ENCODE measurements at regions not wholly inside any gene's neighbourhood (a gene's known extent, or its start where the extent isn't known, plus 50 kb on each side); places are given as distances from the start of the nearest gene placed in this dataset.
"Not testable (repeated sequence)": the region's sequence is repeated elsewhere in the genome, so short reads cannot be mapped to it uniquely, and the experiment has no call there.

DNA sequence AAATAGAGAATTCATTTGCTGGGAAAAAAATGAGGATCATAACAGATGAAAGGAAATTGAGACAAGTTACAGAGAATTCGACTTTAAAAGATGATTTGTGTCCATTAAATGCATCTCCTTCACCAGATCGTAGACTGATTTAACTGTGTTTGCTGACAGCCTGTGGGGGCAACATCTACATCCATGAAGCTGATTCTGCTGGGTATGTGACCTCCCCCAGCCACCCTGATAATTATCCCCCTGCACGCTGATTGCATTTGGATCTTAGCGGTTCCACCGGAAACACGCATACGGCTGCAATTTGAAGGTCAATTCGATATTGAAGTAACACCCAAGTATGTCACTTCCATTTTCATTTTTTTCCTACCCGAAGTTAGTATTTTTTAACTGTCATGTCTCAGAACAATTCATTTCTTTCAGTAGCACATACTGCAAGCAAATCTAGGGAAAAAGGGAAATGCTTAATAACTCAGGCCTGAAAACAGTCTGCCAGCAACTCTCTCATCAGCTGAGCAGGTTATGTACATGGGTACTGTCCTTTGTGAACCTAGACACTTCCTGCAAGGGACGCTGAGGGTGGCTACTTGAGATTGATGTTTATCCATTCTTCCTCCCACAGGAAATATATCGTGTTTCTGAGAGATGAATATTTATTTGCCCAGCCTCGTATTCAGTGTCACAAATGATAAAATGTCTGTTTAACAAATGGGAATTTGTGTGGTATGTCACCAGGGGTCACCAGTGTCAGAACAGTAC lies 134.9 kb downstream of the ZNF22 start:
- TF ChIP-seq GABPA (IDR thresholded peaks at IDR 0.05; ENCODE audit: low read depth) (no peak), POLR2AphosphoS5 (IDR thresholded peaks at IDR 0.05; ENCODE audit: low read depth) (no peak), SPI1 (IDR thresholded peaks at IDR 0.05; ENCODE audit: borderline replicate concordance, low read depth) (no peak)
- TF ChIP-seq, protein P1, sequence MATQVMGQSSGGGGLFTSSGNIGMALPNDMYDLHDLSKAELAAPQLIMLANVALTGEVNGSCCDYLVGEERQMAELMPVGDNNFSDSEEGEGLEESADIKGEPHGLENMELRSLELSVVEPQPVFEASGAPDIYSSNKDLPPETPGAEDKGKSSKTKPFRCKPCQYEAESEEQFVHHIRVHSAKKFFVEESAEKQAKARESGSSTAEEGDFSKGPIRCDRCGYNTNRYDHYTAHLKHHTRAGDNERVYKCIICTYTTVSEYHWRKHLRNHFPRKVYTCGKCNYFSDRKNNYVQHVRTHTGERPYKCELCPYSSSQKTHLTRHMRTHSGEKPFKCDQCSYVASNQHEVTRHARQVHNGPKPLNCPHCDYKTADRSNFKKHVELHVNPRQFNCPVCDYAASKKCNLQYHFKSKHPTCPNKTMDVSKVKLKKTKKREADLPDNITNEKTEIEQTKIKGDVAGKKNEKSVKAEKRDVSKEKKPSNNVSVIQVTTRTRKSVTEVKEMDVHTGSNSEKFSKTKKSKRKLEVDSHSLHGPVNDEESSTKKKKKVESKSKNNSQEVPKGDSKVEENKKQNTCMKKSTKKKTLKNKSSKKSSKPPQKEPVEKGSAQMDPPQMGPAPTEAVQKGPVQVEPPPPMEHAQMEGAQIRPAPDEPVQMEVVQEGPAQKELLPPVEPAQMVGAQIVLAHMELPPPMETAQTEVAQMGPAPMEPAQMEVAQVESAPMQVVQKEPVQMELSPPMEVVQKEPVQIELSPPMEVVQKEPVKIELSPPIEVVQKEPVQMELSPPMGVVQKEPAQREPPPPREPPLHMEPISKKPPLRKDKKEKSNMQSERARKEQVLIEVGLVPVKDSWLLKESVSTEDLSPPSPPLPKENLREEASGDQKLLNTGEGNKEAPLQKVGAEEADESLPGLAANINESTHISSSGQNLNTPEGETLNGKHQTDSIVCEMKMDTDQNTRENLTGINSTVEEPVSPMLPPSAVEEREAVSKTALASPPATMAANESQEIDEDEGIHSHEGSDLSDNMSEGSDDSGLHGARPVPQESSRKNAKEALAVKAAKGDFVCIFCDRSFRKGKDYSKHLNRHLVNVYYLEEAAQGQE (IDR thresholded peaks at IDR 0.05; ENCODE audit: insufficient replicate concordance, low read depth), result no peak
- TF ChIP-seq, protein P2, sequence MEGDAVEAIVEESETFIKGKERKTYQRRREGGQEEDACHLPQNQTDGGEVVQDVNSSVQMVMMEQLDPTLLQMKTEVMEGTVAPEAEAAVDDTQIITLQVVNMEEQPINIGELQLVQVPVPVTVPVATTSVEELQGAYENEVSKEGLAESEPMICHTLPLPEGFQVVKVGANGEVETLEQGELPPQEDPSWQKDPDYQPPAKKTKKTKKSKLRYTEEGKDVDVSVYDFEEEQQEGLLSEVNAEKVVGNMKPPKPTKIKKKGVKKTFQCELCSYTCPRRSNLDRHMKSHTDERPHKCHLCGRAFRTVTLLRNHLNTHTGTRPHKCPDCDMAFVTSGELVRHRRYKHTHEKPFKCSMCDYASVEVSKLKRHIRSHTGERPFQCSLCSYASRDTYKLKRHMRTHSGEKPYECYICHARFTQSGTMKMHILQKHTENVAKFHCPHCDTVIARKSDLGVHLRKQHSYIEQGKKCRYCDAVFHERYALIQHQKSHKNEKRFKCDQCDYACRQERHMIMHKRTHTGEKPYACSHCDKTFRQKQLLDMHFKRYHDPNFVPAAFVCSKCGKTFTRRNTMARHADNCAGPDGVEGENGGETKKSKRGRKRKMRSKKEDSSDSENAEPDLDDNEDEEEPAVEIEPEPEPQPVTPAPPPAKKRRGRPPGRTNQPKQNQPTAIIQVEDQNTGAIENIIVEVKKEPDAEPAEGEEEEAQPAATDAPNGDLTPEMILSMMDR (IDR thresholded peaks at IDR 0.05; ENCODE audit: insufficient read depth, low read length), result no peak
- Histone ChIP-seq H3K27ac (replicated peaks) (no peak overlapping the region), H3K27me3 (ENCODE audit: insufficient read depth, poor library complexity, severe bottlenecking) (no peaks in the 10 kb centered on the region), H3K4me3 (replicated peaks; ENCODE audit: insufficient read depth, low read length) (no peak overlapping the region)
- DNase-seq (ENCODE audit: low read depth in 1 of 2, low spot score in 1 of 2), result no peak

DNA sequence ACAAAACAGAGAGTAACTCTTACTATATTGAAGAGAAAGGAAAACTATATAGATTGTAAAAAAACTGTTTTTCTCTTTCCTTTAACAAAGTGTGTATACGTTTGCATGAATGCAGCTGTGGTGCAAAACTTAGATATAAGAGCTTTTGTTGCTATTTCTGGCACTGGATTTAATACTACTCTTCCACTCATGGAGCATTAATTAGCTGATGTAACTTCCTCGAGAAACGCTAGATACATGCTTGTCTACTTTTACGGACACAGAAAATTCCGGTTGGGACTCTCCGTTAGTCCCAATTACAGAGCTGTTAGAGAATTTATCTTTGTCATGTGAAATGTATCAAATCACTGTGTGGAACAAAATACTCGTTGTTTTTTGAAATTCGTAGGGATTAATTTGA lies 135.5 kb downstream of the ZNF22 start:
- H3K4me3 ChIP-seq (replicated peaks; ENCODE audit: insufficient read depth, low read length), result no peak overlapping the region
- H3K27me3 ChIP-seq (ENCODE audit: insufficient read depth, poor library complexity, severe bottlenecking), result no peaks in the 10 kb centered on the region
- H3K27ac ChIP-seq (replicated peaks), result no peak overlapping the region
- DNase-seq (ENCODE audit: low read depth in 1 of 2, low spot score in 1 of 2), result no peak
- TF ChIP-seq SPI1 (IDR thresholded peaks at IDR 0.05; ENCODE audit: borderline replicate concordance, low read depth) (no peak), GABPA (IDR thresholded peaks at IDR 0.05; ENCODE audit: low read depth) (no peak), POLR2AphosphoS5 (IDR thresholded peaks at IDR 0.05; ENCODE audit: low read depth) (no peak)
- TF ChIP-seq, protein P2 (IDR thresholded peaks at IDR 0.05; ENCODE audit: insufficient read depth, low read length), result no peak
- TF ChIP-seq, protein P1 (IDR thresholded peaks at IDR 0.05; ENCODE audit: insufficient replicate concordance, low read depth), result no peak

DNA sequence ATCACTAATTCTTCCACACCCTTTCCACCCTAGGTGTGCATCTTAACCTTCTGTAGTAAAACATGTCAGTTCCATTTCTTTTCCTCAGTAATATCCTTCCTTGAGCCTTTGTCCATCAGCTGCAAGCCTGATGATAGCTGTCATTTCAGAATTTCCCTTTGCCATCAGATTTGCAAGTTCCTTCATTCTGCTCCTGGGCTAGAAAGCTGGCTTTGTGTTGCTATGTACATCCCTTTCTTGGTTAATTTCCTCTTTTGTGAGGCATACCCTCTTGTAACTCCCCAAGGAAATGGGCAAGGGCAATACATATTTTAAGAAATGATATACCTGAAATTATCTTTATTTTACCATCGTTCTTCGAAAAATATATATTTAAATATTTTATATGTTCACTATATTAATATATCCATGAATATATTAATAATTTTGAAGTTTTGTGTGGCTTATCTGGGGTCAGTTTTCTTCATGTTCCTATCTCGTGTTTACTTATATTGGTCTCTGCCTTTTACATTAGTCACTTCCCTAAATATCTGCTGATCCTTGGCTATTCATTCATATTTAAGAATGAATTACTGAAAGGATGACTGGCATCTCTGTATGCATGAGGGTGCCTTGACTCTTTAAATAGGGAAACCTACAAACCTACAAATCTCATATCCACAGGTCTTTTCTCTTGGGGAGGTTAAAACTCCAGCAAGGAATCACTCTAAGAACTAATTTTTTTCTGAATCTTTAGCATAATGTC lies 143.8 kb downstream of the ZNF22 start:
- H3K4me3 ChIP-seq (replicated peaks; ENCODE audit: insufficient read depth, low read length), result no peak overlapping the region
- DNase-seq (ENCODE audit: low read depth in 1 of 2, low spot score in 1 of 2), result no peak
- no peak overlapping the region for H3K27ac ChIP-seq (replicated peaks)
- TF ChIP-seq, protein P1 (IDR thresholded peaks at IDR 0.05; ENCODE audit: insufficient replicate concordance, low read depth), result no peak
- TF ChIP-seq SPI1 (IDR thresholded peaks at IDR 0.05; ENCODE audit: borderline replicate concordance, low read depth) (peak; percentile 39; the same call in 1 of the 2 replicates), POLR2AphosphoS5 (IDR thresholded peaks at IDR 0.05; ENCODE audit: low read depth) (no peak), GABPA (IDR thresholded peaks at IDR 0.05; ENCODE audit: low read depth) (no peak)
- TF ChIP-seq, protein P2 (IDR thresholded peaks at IDR 0.05; ENCODE audit: insufficient read depth, low read length), result no peak
- H3K27me3 ChIP-seq (ENCODE audit: insufficient read depth, poor library complexity, severe bottlenecking), result no peaks in the 10 kb centered on the region

DNA sequence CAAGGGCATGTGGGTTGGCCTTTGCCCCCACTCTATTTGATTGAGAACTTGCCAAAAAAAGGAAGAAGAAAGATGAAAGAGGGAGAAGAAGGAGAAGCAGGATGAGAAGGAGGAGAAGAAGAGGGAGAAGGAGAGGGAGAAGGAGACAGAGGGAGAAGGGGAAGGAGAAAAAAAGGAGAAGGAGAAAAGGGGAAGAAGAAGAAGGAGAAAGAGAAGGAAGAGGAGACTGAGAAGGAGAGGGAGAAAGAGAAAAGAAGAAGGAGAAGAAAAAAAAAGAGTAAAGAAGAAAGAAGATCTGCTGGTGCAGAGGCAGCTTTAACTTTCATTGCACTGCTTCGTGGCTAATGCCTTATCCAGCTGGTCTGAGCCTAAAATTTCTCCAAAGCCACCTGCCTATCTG lies 144.4 kb downstream of the ZNF22 start:
- not testable (repeated sequence) for H3K4me3 ChIP-seq (replicated peaks; ENCODE audit: insufficient read depth, low read length); H3K27me3 ChIP-seq (ENCODE audit: insufficient read depth, poor library complexity, severe bottlenecking); H3K27ac ChIP-seq (replicated peaks); DNase-seq (ENCODE audit: low read depth in 1 of 2, low spot score in 1 of 2)

Measured in HL-60 (cell line).